GM19468 (cell line): ENCODE measurements at regions not wholly inside any gene's neighbourhood (a gene's known extent, or its start where the extent isn't known, plus 50 kb on each side); places are given as distances from the start of the nearest gene placed in this dataset.

Experiments
- ATAC-seq: cut with Tn5 transposase; IDR thresholded peaks from one replicate; pipeline ENCODE4 v1.9.1; 2021; ENCODE audit warnings: mild to moderate bottlenecking, moderate library complexity, moderate number of reproducible peaks; ENCODE audit not compliant: unreplicated experiment; ENCODE audit errors: extremely low read depth

DNA sequence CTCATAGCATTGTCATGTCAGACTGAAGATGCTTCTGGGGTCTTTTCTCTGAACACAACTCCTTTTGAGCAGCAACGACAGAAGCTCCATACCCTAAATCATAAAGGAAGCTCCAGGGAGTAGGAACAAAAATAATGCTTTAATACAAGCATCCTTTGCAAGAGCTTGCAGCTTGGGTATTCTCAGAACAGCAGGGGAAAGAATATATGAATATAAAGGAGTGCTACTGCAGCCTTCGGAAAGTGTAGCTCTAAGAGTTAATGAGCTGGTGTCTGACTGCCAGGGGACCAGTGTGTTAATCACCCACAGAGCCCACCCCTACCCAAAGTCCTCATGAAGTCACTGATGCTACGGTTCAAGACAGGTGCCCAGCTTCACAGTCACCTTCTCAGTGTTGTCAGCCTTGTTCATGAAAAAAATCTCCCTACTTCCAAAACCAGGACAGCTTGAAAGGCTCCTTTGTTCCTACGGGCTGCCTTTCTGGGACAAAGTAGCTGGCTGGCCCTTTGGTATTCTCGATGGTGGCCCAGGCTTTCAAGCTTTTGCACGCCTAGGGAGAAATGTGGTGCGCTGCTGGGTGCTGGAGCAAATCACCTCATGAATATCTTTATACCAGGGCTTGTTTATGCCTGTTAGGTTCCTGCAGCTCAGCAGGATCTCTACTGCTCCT is 259.7 kb downstream of the CMPK2 start:
- no peak for ATAC-seq

DNA sequence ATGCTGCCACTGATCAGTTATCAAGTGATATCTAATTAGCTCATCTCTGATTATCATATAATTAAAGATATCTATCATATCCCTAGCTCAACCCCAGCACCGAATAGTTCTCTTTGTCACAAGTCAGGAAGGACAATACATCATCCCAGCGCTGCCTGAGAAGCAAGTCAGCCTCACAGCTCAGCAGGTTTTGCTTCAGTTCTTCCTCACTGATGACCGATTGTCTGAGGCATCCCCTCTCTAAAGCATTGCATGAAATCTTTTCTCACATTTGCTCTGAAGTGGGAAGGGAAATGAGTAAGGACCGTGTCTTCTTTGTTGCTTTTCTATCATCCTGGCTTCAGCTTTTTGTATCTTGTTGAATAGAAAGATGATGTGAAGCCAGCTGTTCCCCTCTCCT is 247.9 kb downstream of the CMPK2 start:
- no peak for ATAC-seq

DNA sequence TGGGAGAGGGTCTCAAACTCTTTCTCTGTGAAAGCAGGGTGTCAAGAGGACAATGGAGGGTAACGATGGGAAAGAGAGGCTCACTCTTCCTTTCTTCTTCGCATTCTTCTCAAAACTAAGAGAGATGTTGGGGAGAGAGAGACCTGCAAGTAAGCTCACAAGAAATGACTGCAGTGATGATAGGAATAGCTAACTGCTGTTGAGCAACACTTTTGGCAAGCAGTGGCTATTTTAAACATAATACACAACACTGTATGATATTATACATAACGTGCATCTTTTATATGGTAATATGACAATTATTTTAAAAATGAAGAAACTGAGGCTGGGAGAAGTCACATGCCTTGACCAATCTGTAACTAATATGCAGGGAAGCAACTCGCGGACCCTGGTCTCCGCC is 247.5 kb downstream of the CMPK2 start:
- ATAC-seq, result no peak

DNA sequence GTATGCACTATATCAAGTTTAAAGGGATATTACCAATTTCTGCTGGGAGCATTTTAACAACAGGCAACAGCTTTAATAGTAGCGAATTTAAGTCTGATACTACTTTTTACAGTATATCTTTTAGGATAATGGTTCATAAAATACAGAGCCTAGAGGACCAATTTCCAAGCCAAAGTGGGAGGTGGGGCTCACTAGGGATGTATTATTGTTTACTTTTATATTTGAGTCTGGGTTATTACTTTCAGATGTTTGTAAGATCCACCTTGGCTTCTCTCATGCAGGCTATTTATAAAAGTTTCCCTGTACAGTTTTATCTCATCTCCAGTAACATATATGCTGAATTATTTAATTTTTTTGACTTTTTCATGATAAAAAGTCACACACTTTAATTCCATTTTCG is 242.0 kb downstream of the CMPK2 start:
- no peak for ATAC-seq

DNA sequence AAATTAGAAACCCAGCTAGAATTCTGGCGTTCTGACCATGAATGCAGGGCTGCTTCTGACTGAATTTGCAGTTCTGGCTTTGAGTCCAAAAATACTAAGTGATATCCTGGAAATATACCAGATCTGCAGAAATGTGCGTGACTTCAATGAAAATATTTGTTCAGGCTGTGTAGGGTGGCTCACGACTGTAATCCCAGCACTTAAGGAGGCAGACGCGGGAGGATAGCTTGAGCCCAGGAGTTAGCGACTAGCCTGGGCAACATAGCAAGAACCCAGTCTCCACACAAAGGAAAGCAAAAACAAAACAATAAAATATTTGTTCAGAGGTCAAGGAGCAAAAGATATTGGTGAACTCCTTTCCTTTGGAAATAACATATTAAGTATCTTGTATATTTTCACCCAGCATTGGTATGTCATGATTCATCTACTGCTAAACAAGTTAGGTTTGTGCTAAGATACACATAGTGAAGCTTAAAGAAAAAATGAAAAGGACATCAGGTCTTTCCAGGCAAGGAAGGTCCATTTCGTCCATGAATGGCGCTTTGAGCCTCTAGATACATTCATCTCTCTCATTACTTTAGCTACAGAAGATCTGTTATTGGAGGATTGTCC is 239.2 kb downstream of the CMPK2 start:
- ATAC-seq, result no peak

DNA sequence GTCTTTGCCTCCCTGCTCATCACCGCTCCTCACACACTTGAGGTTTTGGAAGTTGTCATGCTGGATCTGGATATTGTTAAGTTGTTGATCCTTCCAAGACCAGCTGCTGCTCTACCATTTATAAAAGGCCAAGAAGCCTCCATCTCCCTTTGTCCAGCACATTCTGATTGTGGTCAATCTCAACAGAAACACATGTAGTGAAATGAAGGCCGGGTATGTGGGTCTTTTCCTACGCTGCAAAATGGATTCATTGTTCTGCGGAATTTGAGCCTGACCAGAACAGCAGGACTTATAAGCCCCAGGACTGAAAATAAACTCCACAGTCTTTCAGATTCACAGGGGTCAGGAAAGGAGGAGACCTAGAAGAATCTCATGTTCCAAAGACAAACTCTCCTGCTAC is 238.4 kb downstream of the CMPK2 start:
- no peak for ATAC-seq

DNA sequence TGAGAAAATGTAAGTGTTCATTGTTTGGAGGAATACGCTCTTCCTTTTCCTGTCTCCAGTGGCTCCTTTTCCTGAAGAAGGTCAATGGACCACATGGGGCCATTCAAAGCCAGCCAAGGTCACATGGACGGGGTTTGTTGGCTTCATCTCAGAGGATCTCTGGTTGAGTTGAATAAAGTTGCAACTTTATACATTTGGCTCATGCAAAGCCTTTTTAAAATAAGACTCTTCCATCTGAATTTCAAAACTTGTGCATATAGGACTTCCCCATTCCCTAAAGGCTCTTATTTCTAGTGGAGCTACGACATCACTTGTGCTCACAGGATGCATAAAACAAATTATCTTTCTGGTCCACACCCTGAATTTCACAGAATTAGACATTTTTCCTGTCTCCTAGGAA is 235.5 kb downstream of the CMPK2 start:
- no peak for ATAC-seq

DNA sequence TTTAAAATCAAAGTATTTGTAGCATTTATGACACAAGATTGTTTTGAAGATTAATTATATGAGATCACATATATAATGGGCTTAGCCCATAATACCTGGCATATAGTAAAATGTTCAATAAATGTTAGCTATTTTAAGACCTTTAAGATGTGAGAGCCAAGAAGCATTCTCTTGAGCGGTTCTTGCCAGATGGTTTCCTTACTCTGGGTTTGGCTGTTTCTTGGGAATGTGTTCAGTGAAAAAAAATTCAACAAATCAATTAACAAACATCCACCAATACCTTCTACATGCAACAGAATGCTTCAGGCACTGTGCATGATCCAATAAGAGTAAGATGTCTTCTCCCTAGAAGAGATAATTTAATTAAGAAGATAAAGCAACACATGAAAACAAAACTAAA is 230.4 kb downstream of the CMPK2 start:
- no peak for ATAC-seq

DNA sequence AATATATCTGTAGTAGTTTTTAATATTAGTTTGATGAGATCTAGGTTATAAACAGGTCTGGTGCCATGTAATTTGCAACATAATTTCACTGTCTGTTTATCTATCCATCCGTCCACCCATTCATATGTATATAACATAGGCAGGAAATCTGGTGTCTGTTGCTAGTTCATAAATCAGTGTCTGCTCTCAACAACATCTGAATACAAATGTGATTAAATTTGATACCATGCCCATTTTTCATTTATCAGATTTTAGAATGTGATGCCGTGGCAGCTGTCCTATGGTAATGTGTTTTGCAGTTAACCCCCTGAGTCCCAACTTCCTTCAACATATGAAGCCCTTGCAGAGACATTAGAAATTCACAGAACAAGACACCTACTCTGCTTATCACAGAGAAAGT is 228.4 kb downstream of the CMPK2 start:
- ATAC-seq, result no peak

DNA sequence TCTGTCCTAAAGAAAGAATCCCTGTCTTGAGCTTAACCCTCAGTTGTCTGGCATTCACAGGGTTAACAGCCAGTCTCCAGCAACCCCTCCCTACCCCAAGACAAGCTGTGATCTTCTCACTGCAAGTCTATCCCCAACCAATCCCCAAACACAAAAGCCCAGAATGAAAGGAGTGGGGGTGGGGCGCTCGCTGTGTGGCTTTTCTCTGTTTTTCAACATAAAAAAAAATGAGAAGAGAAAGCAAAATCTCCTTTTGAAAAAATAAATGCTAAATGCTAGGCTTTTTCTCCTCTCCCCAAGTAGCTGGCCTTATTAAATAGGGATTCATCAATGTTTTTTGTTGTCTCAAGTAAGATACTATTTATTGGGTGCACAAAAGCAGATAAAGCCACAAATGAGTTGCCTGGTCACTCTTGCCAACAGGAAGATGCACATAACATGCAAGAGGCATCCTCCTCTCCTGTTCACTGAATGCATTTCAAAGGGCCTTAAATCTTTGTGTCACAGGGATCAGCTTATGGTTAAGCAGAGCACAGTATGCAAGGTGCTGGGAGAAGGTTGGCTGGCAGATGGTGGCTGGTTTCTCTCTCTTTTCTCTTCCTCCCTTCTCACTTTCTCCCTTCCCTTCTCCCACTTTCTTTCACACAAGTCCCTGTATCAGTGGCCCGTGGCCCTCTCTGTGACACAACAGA is 225.6 kb downstream of the CMPK2 start:
- ATAC-seq, result no peak

DNA sequence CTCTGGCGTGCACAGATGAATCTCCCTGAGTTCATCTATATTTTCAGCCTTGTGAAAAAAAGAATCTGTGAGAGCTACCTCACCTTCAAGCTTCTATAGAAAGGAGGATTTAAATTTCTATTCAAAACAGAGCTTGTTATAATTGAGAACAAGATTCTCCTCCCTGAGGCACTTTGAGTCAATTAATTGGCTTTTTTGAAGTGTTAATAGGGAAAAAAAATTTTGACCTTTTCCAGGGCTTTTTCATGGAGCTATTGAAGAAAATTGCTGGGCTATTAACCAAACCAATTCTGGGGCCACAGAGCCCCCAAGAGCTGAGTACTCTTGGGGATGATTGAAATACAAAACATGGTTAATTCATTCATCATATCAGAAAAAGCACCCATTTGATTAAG is 225.1 kb downstream of the CMPK2 start:
- ATAC-seq, result no peak

DNA sequence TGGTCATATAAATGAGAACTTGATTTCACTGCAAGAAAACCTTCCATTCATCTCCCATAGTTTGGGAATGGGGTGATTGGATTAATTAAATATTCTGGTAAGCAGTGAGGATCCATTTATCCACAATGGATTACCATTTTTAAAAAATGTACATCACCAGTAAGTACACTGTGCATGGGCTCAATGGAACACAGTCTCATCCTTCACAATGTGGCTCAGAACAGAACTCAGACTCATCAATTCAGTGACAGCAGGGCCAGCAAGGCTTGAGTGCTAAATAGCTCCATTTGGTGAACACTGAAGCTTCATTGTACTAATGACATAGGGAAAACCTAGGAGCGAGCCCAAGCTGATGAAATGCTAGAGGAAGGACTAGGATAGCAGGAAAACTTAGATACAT is 223.8 kb downstream of the CMPK2 start:
- no peak for ATAC-seq

DNA sequence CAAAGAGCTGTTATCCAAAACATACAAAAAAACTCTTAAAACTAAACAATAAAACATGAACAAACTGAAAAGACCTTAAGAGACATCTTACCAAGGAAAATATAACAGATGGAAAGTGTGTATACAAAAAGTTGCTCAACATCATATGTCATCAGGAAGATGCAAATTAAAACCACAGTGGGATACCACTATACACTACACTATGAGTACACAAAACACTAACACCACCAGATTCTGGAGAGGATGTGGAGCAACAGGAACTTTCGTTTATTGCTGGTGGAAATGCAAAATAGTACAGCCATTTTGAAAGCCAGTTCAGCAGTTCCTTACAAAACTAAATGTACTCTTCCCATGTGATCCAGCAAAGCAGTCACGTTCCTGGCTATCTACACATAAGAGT is 221.4 kb downstream of the CMPK2 start:
- no peak for ATAC-seq

DNA sequence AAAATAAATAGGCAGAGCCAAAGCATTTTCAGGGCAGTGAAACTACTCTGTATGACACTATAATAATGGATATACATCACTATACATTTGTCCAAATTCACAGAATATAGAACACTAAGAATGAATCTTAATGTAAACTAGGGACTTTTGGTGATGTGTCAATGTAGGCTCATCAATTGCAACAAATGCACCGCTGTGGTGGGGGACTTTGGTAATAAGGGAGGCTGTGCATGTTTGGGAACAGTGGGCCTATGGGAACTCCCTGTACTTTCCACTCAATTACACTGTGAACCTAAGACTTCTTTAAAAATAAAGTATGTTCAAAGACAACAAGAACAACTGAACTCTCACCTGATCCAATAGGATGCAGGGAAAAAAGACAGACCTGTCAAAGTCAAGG is 220.7 kb downstream of the CMPK2 start:
- no peak for ATAC-seq

DNA sequence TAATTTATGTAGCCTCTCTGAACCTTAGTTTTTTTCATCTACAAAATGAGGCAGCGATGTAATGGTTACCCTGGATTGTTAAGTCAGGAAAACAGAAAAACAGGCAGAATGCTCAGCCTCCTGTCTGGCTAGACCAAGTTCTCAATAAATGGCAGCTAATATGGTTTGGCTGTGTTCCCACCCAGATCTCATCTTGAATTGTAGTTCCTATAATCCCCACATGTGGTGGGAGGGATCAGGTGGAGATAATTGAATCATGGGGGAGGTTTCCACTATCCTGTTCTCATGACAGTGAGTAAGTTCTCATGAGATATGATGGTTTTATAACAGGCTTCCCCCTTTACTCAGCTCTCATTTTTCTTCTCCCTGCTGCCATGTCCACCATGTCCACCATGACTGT is 220.0 kb downstream of the CMPK2 start:
- ATAC-seq, result no peak

DNA sequence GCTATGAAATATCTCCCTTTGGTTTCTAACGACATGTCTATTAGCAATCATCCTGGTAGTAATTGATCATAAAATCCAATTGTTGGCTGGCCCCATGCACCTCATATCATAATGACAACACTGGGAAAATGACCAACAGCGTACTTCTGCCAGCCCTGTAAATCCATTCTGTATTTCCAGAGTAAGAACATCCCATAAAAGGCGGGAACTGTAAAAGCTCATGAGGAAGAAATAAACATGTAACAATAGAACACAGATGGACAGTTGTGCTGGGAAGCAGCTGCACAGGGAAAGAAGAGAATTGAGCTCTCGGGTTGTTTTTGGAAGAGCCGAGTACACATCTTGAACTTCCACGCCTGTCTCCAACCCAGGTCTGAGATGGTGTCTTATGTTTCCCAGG is 218.7 kb downstream of the CMPK2 start:
- ATAC-seq, result no peak

DNA sequence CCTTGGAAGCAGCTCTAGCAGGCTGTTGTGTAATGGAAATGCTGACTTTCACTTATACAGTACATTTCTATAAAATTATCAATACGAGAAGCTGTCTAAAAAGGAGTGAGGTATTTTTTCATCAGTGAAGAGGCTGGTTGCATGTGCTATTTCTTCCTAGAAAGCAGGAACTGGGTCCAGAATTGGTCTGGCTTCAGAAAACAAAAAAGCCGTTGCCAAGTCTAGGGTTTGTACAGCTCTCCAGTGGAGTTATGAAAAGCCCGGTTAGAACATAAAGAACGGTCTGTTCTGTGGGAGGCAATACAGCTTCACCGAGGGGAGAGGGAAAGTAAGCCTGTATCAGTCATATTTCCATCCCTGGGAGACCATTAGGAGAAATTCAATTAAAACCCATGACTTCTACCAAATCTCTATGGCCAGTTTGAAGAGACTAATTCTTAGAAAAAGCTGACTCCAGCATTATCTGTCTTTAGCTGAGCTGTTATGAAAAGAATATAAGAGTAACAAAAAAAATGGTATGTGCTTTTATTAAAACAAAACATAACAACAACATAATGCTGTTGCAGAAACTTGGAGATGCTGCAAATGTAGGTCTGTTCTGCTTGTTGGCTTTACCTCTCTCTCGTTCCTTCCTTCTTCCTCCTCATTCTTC is 217.0 kb downstream of the CMPK2 start:
- no peak for ATAC-seq

DNA sequence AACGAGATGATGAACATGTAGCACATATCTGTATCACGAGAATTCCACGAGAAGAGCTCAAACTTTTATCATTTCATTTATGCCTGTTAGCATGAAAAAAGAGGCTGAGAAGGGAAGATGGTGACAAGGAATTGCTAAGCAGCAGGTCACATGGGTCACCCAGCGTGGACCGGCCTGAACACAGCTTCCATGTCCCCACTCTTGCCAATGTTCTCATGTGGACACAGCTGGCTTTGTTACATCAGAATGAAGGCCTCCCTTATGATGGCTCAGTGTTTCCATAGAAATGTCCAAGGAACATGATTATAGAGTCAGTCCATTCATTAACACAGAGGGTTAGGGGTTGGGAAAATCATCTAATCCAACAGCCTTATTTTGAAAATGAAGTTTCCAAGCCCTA is 215.4 kb downstream of the CMPK2 start:
- no peak for ATAC-seq

DNA sequence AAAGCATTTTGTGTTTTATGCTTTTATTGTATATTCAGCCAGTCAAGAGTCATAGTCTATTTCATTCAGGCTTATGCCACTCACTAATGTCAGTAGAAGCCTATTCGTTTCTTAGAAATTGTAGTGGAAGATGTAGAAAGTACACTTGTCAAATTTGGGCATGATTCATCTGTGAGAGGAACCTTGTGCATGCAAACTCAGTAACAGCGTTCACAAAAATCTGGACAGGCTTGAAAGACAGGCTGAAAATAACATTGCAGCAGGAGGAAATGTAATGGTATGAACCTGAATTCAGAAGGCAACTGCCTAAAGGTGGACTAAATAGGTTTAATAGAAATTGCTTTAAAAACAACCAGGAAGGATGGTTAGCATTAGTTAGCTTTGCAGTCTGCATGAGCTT is 213.5 kb downstream of the CMPK2 start:
- no peak for ATAC-seq

DNA sequence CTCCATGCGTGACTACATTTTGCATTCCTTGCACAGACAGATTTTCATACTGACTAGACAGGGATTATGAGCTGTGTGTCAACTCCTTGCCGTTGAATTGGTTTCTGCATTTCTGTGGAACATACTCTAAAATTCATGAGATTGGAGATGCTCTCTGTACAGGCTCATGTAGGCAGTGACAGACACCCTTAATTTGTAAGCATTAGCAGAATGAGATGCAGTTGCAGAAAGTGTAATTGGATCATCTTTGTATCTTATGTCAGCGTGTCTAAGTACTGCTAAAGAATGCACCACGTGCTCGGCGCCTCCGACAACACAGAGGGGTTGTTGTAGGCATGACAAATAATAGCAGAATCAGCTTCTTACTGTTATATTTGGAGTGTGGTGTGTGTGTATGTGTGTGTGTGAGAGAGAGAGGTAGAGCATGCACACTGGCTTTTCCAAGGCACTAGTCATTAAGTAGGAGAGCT is 212.4 kb downstream of the CMPK2 start:
- ATAC-seq, result no peak

DNA sequence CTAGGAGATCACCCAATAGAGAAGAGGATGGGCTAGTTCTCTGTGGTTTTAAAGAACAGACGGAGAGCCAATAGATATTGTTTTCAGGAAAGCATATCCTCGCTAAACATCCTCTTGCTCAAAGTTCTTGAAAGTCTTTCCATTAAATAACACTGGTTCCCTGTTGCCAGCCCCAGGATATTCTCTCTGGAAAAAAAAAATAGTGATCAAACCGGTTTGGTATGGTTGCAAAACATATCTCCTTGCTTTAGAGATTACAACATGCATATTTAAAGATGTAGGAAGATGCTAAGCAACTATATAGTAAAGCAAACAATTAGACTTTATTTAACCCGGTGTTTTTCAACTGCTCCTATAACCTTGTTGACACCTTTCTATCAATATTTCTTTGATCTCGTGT is 211.4 kb downstream of the CMPK2 start:
- ATAC-seq, result no peak
